ENCODE measurements at regions not wholly inside any gene's neighbourhood (a gene's known extent, or its start where the extent isn't known, plus 50 kb on each side); places are given as distances from the start of the nearest gene placed in this dataset.

DNA sequence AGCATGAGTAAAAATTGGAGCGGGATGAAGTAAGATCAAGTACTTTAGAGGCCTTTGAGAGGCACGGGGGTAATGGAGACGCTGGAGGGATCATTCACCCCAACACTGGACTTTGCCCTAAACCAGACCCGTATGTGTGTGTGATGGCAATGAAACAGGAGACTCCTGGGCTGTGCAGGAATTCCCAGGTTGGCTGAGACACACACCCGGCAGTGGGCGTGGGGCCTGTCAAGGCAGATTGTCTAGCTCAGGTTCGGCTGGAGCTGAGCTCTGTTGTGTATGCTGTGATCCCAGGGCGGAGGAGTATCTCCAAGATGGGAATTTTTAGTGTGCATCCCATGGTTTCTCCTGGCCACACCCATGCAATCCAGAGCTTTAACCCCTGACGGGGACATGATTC lies 83.2 kb upstream of the MC2R start:
- TF ChIP-seq SUZ12 (IDR thresholded peaks at IDR 0.05; ENCODE audit: extremely low read depth, insufficient read depth, insufficient read length) (no peak), YY1 (IDR thresholded peaks at IDR 0.05; ENCODE audit: insufficient read depth, insufficient read length) (no peak), ZNF274 (IDR thresholded peaks at IDR 0.05; ENCODE audit: low read depth, low read length) (no peak)
